ENCODE measurements at regions not wholly inside any gene's neighbourhood (a gene's known extent, or its start where the extent isn't known, plus 50 kb on each side); places are given as distances from the start of the nearest gene placed in this dataset.

GRCh38 chrX:13427441-13428052, 107.7 kb upstream of the ATXN3L start:
- DNase-seq (no peak), ATAC-seq (no peak)
- H3K9me3 ChIP-seq: no peaks in the 10 kb centered on the region
- H3K36me3 ChIP-seq (ENCODE audit: low read depth): no peaks in the 10 kb centered on the region
- no peak overlapping the region for H3K4me3 ChIP-seq
- H3K4me1 ChIP-seq (ENCODE audit: low read depth): no peaks in the 10 kb centered on the region
- intact Hi-C loops (cut with DNase I, micrococcal nuclease): no loop called here
- no peak for TF ChIP-seq CTCF (IDR thresholded peaks at IDR 0.05)

GRCh38 chrX:13420545-13421183, 100.8 kb upstream of the ATXN3L start:
- Histone ChIP-seq H3K4me3 (no peak overlapping the region), H3K36me3 (ENCODE audit: low read depth) (no peaks in the 10 kb centered on the region), H3K4me1 (ENCODE audit: low read depth) (no peaks in the 10 kb centered on the region), H3K9me3 (no peaks in the 10 kb centered on the region)
- TF ChIP-seq CTCF (IDR thresholded peaks at IDR 0.05): no peak
- intact Hi-C loops (cut with DNase I, micrococcal nuclease): no loop called here
- peak; percentile 21 for ATAC-seq
- DNase-seq: no peak

GRCh38 chrX:13419918-13420317, 100.1 kb upstream of the ATXN3L start:
- ATAC-seq: no peak
- TF ChIP-seq CTCF (IDR thresholded peaks at IDR 0.05): no peak
- Histone ChIP-seq H3K4me3 (no peak overlapping the region), H3K4me1 (ENCODE audit: low read depth) (no peaks in the 10 kb centered on the region), H3K9me3 (no peaks in the 10 kb centered on the region), H3K36me3 (ENCODE audit: low read depth) (no peaks in the 10 kb centered on the region)
- no peak for DNase-seq
- intact Hi-C loops (cut with DNase I, micrococcal nuclease): no loop called here

- Histone ChIP-seq H3K9me3 (no peaks in the 10 kb centered on the region), H3K4me3 (no peak overlapping the region), H3K36me3 (ENCODE audit: low read depth) (no peaks in the 10 kb centered on the region), H3K4me1 (ENCODE audit: low read depth) (no peaks in the 10 kb centered on the region)
- intact Hi-C loops (cut with DNase I, micrococcal nuclease): no loop called here
- ATAC-seq (no peak), DNase-seq (no peak)
- no peak for TF ChIP-seq CTCF (IDR thresholded peaks at IDR 0.05)
Measured at GRCh38 chrX:13419276-13419675, 99.4 kb upstream of the ATXN3L start.

- no peak for DNase-seq
- no peak for TF ChIP-seq CTCF (IDR thresholded peaks at IDR 0.05)
- no peak for ATAC-seq
Measured at GRCh38 chrX:13418126-13419097, 98.6 kb upstream of the ATXN3L start.

More at GRCh38 chrX:13418126-13419097, 98.6 kb upstream of the ATXN3L start:
- H3K4me1 ChIP-seq (ENCODE audit: low read depth): no peaks in the 10 kb centered on the region
- H3K9me3 ChIP-seq: no peaks in the 10 kb centered on the region
- H3K36me3 ChIP-seq (ENCODE audit: low read depth): no peaks in the 10 kb centered on the region
- intact Hi-C loops (cut with DNase I, micrococcal nuclease): no loop called here
- H3K4me3 ChIP-seq: no peak overlapping the region
